T1000 (cell line): ENCODE measurements at regions not wholly inside any gene's neighbourhood (a gene's known extent, or its start where the extent isn't known, plus 50 kb on each side); places are given as distances from the start of the nearest gene placed in this dataset.
"Not testable (repeated sequence)": the region's sequence is repeated elsewhere in the genome, so short reads cannot be mapped to it uniquely, and the experiment has no call there.

Source experiments
- DNase-seq: peaks from one replicate; lab custom pipeline; 2025; ENCODE audit warnings: mixed read lengths; lab: John Stamatoyannopoulos, UW

- DNase-seq: no peak
Measured at GRCh38 chr22:23380911-23381310, 199.2 kb downstream of the IGLL1 start.

- DNase-seq: no peak
Measured at GRCh38 chr22:23380230-23380573, 199.9 kb downstream of the IGLL1 start.

- DNase-seq: not testable (repeated sequence)
Measured at GRCh38 chr22:23379540-23380229, 199.4 kb downstream of the BCR start.

- no peak for DNase-seq
Measured at GRCh38 chr22:23377767-23378166, 197.5 kb downstream of the BCR start.

- no peak for DNase-seq
Measured at GRCh38 chr22:23376256-23376655, 195.9 kb downstream of the BCR start.

- no peak for DNase-seq
Measured at GRCh38 chr22:23375031-23375827, 194.9 kb downstream of the BCR start.

- no peak for DNase-seq
Measured at GRCh38 chr22:23373601-23374000, 193.3 kb downstream of the BCR start.

GRCh38 chr22:23370251-23370650 is 189.9 kb downstream of the BCR start:
- no peak for DNase-seq

- no peak for DNase-seq
Measured at GRCh38 chr22:23369054-23369685, 188.9 kb downstream of the BCR start.
